ENCODE measurements at regions not wholly inside any gene's neighbourhood (a gene's known extent, or its start where the extent isn't known, plus 50 kb on each side); places are given as distances from the start of the nearest gene placed in this dataset.

DNA sequence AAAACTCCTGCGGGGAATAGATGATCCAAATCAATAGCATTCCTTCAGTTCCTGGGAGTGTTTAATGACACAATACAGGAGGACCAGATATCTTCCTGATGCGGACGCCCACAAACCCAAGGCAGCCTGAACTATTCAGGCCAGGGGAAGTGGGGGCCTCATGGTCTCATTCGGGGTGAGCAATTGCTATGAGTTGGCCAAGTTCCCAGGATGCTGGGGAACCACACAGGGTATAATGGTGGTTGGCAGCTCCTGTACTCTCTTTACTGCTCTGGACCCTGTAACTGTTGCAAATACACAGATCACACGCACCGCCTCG, 401.2 kb downstream of the IRS2 start:
- TF ChIP-seq, protein P1, sequence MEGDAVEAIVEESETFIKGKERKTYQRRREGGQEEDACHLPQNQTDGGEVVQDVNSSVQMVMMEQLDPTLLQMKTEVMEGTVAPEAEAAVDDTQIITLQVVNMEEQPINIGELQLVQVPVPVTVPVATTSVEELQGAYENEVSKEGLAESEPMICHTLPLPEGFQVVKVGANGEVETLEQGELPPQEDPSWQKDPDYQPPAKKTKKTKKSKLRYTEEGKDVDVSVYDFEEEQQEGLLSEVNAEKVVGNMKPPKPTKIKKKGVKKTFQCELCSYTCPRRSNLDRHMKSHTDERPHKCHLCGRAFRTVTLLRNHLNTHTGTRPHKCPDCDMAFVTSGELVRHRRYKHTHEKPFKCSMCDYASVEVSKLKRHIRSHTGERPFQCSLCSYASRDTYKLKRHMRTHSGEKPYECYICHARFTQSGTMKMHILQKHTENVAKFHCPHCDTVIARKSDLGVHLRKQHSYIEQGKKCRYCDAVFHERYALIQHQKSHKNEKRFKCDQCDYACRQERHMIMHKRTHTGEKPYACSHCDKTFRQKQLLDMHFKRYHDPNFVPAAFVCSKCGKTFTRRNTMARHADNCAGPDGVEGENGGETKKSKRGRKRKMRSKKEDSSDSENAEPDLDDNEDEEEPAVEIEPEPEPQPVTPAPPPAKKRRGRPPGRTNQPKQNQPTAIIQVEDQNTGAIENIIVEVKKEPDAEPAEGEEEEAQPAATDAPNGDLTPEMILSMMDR (conservative IDR thresholded peaks at IDR 0.05; ENCODE audit: low read depth, low read length): no peak
- TF ChIP-seq RAD21 (IDR thresholded peaks at IDR 0.05; ENCODE audit: low read length): no peak

All from IMR-90 (cell line).